Heart left ventricle (tissue), 16 donors: ENCODE measurements at regions not wholly inside any gene's neighbourhood (a gene's known extent, or its start where the extent isn't known, plus 50 kb on each side); places are given as distances from the start of the nearest gene placed in this dataset.
A peak's percentile ranks its signal among the peaks of the same experiment; 100 is the strongest.

Experiments
- ATAC-seq, 4 donors: fragments of 200-7000 bp; cut with Tn5 transposase; one replicate each; pipeline ENCODE4 v1.9.1; 2020 to 2022; ENCODE audit warnings: moderate library complexity in 4 of 4, mild to moderate bottlenecking in 3 of 4, moderate number of reproducible peaks in 1 of 4
- DNase-seq, 5 donors: peaks; one replicate each; pipeline ENCODE4 v3.0.0-alpha.2; 2020
- H3K27ac ChIP-seq, 12 donors: fragments of 200-600 bp; sonication (generic) in 4 of 12; one replicate each; pipeline versions ENCODE4 v1.5.0 to v1.8.0; 2016 to 2022; ENCODE audit warnings: mild to moderate bottlenecking in 2 of 12
- H3K27me3 ChIP-seq, 9 donors: fragments of 200-600 bp; sonication (generic) in 2 of 9; one replicate each; pipeline versions ENCODE4 v1.5.1 to v1.8.0; 2016 to 2022; ENCODE audit warnings: mild to moderate bottlenecking in 3 of 9
- H3K36me3 ChIP-seq, 9 donors: fragments of 200-600 bp; sonication (generic) in 2 of 9; one replicate each; pipeline versions ENCODE4 v1.5.0 to v1.8.0; 2018 to 2022; ENCODE audit warnings: mild to moderate bottlenecking in 2 of 9
- H3K4me1 ChIP-seq, 12 donors: fragments of 200-600 bp; sonication (generic) in 4 of 12; one replicate each; pipeline versions ENCODE4 v1.5.0 to v1.8.0; 2016 to 2022; ENCODE audit warnings: mild to moderate bottlenecking in 3 of 12
- H3K4me3 ChIP-seq, 12 donors: fragments of 200-600 bp; sonication (generic) in 4 of 12; one replicate each; pipeline versions ENCODE4 v1.5.0 to v1.8.0; 2017 to 2022; ENCODE audit warnings: mild to moderate bottlenecking in 9 of 12, moderate library complexity in 4 of 12
- H3K9me3 ChIP-seq, 12 donors: fragments of 200-600 bp; sonication (generic) in 4 of 12; one replicate each; pipeline versions ENCODE4 v1.5.0 to v1.8.0; 2016 to 2022; ENCODE audit warnings: mild to moderate bottlenecking in 1 of 12
- CTCF ChIP-seq, 12 donors: fragments of 200-600 bp; sonication (generic) in 4 of 12; IDR thresholded peaks; one replicate each; pipeline versions ENCODE4 v1.5.0 to v1.8.0; 2018 to 2022; ENCODE audit warnings: antibody characterized with exemption in 12 of 12, mild to moderate bottlenecking in 5 of 12
- POLR2A ChIP-seq, 2 donors: fragments of 450-650 bp; IDR thresholded peaks; one replicate each; pipeline ENCODE4 v1.6.1; 2017; ENCODE audit warnings: antibody characterized with exemption in 2 of 2, mild to moderate bottlenecking in 2 of 2, moderate library complexity in 2 of 2
- WGBS, 4 donors: extraction: QIAGEN DNeasy Blood & Tissue Kit in 2 of 4; methylation state at CpG; one replicate each; pipeline versions ENCODE4 v1.1.5 to v1.1.7; 2013 to 2018; 5-methylcytosine and 5-hydroxymethylcytosine counted together
- intact Hi-C, 10 donors: fragments of 100-400 bp; cut with DNase I; formaldehyde crosslinking; loops; one replicate each; pipeline versions ENCODE4 v1.11.1 to v1.14.2; 2022
- donor health status: ischemic (EF 13 %, LVEDD 7.1; RV severe dilation, severe dysfunction).
- donor health status: healthy with polysubstance abuse.
- donor health status: DM: no; HTN: yes; CAD: no.
- donor health status: DM: no; HTN: no; CAD: no.
- donor health status: ischemic (EF 25% LVEDD 6.9; RV normal size, moderate dysfunction).
- donor health status: ischemic (EF 25% LVEDD 5.7; RV mildly dilated, moderate dysfunction).
- donor health status: healthy.
- donor health status: DM: yes; HTN: yes; CAD: no.
- donor health status: ischemic (EF 35%, LVEDD 5.7; RV mildly dilated, moderate dysfunction).
- donor health status: nonischemic (EF 11% LVEDD 7.7; RV severe dilation, severe dysfunction).
- donor health status: DM: yes; HTN: yes; CAD: no.
- donor health status: PGD.
- donor health status: ischemic (EF 29% LVEDD 5.4; RV normal size, mild dysfunction).
- donor health status: nonischemic (EF 23%, LVEDD 6.1; RV moderate dilation, normal function).

DNA sequence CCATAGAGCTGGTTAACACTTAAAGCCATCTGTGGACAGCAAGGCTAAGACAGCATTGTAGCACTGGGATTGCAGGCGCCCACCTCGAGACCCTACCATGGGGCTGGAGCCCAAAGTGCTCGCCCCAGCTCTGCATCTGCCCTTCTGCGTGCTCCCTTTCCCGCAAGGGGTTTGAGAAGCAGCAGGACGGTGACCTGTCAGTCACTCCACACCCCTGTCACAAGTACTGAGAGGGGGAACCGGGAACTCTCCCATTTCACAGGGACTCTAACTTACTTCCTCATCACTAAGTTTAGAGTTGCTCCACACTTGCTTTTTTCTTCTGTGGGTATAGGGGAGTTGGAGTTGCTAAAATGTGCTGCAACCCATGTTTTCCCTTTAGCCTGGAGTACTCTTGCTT, 273.2 kb downstream of the SMARCA2 start:
- WGBS, 4 donors: 92 to 94% (median 93%) methylated on average over 7 of the region's 7 CpGs
- ATAC-seq (no peak), DNase-seq (no peak)
- Histone ChIP-seq H3K27ac (no peak overlapping the region), H3K9me3 (no peaks in the 10 kb centered on the region), H3K4me3 (no peak overlapping the region), H3K27me3 (no peaks in the 10 kb centered on the region), H3K4me1 (no peaks in the 10 kb centered on the region), H3K36me3 (no peaks in the 10 kb centered on the region)
- TF ChIP-seq CTCF (IDR thresholded peaks at IDR 0.05) (no peak), POLR2A (IDR thresholded peaks at IDR 0.05) (no peak)
- intact Hi-C loops: no loop called here

DNA sequence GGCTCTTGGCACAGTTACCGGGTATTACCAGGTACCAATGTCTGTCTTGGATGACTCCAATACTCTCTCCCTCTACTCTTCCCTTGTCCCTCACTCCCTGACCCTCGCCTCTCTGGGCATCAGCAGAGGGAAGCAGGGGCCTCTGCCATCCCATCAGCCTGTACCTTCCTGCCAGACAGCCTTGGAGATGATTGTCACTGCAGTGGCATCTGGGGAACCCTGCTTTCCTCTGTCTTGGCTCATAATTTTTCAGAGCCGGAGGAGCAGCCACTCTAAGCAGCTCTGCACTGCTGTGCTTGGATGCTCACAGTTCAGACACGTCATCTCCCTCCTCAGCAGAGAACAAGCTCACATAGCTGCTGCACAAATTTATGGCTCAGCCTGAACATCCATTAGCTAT, 274.1 kb downstream of the SMARCA2 start:
- WGBS, 4 donors: 82 to 93% (median 88%) methylated on average over 4 of the region's 4 CpGs
- no peaks in the 10 kb centered on the region for H3K4me1 ChIP-seq
- no peaks in the 10 kb centered on the region for H3K36me3 ChIP-seq
- H3K27ac ChIP-seq: no peak overlapping the region
- H3K9me3 ChIP-seq: no peaks in the 10 kb centered on the region
- H3K4me3 ChIP-seq: no peak overlapping the region
- no peaks in the 10 kb centered on the region for H3K27me3 ChIP-seq
- intact Hi-C loops: no loop called here
- no peak for DNase-seq
- TF ChIP-seq CTCF (IDR thresholded peaks at IDR 0.05) (no peak), POLR2A (IDR thresholded peaks at IDR 0.05) (no peak)
- no peak for ATAC-seq

GRCh38 chr9:2290382-2290781, 275.2 kb downstream of the SMARCA2 start:
- DNase-seq (no peak), ATAC-seq (no peak)
- intact Hi-C loops: no loop called here
- no peaks in the 10 kb centered on the region for H3K36me3 ChIP-seq
- H3K4me1 ChIP-seq: no peaks in the 10 kb centered on the region
- no peak overlapping the region for H3K27ac ChIP-seq
- H3K4me3 ChIP-seq: no peak overlapping the region
- 33 to 60% (median 46%) methylated on average over 1 of the region's 1 CpG for WGBS, 4 donors
- TF ChIP-seq CTCF (IDR thresholded peaks at IDR 0.05) (no peak), POLR2A (IDR thresholded peaks at IDR 0.05) (no peak)
- H3K27me3 ChIP-seq: no peaks in the 10 kb centered on the region
- H3K9me3 ChIP-seq: no peaks in the 10 kb centered on the region

GRCh38 chr9:2291980-2292704, 277.0 kb downstream of the SMARCA2 start:
- intact Hi-C loops: no loop called here
- TF ChIP-seq POLR2A (IDR thresholded peaks at IDR 0.05) (no peak), CTCF (IDR thresholded peaks at IDR 0.05) (no peak)
- ATAC-seq: peak in 2 of 4 donors; percentile 42 to 60
- no peaks in the 10 kb centered on the region for H3K4me1 ChIP-seq
- peak in 1 of 5 donors; percentile 37 for DNase-seq
- no peak overlapping the region for H3K4me3 ChIP-seq
- no peaks in the 10 kb centered on the region for H3K9me3 ChIP-seq
- WGBS, 4 donors: 84 to 94% (median 91%) methylated on average over 8 of the region's 8 CpGs
- no peaks in the 10 kb centered on the region for H3K27me3 ChIP-seq
- H3K36me3 ChIP-seq: no peaks in the 10 kb centered on the region
- H3K27ac ChIP-seq: no peak overlapping the region
